Naive B cell (primary cell): ENCODE measurements at regions not wholly inside any gene's neighbourhood (a gene's known extent, or its start where the extent isn't known, plus 50 kb on each side); places are given as distances from the start of the nearest gene placed in this dataset.

Source experiments
- ATAC-seq, 2 donors: fragments of 150-1000 bp; cut with Tn5 transposase; 2 replicates each; pipeline ENCODE4 v1.10.0; 2021; ENCODE audit warnings: low read depth in 2 of 2, mild to moderate bottlenecking in 2 of 2, moderate library complexity in 2 of 2
- DNase-seq: peaks from one replicate; pipeline ENCODE4 v3.0.0; 2022
- H3K27ac Mint-ChIP-seq, 6 donors: one replicate each; pipeline ENCODE4 v1.8.0; 2020 to 2022; ENCODE audit warnings: mild to moderate bottlenecking in 6 of 6, mixed read lengths in 6 of 6, moderate library complexity in 5 of 6, inconsistent platforms in 2 of 6
- H3K27me3 Mint-ChIP-seq, 3 donors: one replicate each; pipeline ENCODE4 v1.8.0; 2021 to 2022; ENCODE audit warnings: mixed read lengths in 3 of 3, mild to moderate bottlenecking in 1 of 3
- H3K36me3 Mint-ChIP-seq, 2 donors: one replicate each; pipeline ENCODE4 v1.8.0; 2020 to 2022; ENCODE audit warnings: mixed read lengths in 2 of 2, inconsistent platforms in 1 of 2, mild to moderate bottlenecking in 1 of 2
- H3K4me1 Mint-ChIP-seq, 3 donors: one replicate each; pipeline ENCODE4 v1.8.0; 2020 to 2022; ENCODE audit warnings: mixed read lengths in 3 of 3, inconsistent platforms in 1 of 3, mild to moderate bottlenecking in 1 of 3, moderate library complexity in 1 of 3
- H3K4me3 Mint-ChIP-seq, 8 donors: one replicate each; pipeline ENCODE4 v1.8.0; 2020 to 2022; ENCODE audit warnings: mild to moderate bottlenecking in 8 of 8, mixed read lengths in 8 of 8, moderate library complexity in 8 of 8, inconsistent platforms in 2 of 8
- H3K9me3 Mint-ChIP-seq, 7 donors: one replicate each; pipeline ENCODE4 v1.8.0; 2020 to 2022; ENCODE audit warnings: mixed read lengths in 7 of 7, mild to moderate bottlenecking in 5 of 7, inconsistent platforms in 2 of 7, moderate library complexity in 1 of 7

- H3K4me3 Mint-ChIP-seq = no peak overlapping the region
- peak overlapping the region in 1 of 6 donors; percentile 18 for H3K27ac Mint-ChIP-seq
- ATAC-seq = peak; percentile 39 to 64
- no peak for DNase-seq
- H3K4me1 Mint-ChIP-seq = no peaks in the 10 kb centered on the region
- H3K9me3 Mint-ChIP-seq = peaks cover 0 to 15% (median 7%) of the 10 kb centered on the region in 7 donors
- H3K27me3 Mint-ChIP-seq = peaks cover 0 to 4% (median 0%) of the 10 kb centered on the region in 3 donors
- H3K36me3 Mint-ChIP-seq = peaks cover 0 to 4% of the 10 kb centered on the region in 2 donors
These were observed 808.5 kb upstream of the CELF2 start for GRCh38 chr10:10209167-10209566.

- no peak for DNase-seq
- peaks cover 0 to 5% (median 0%) of the 10 kb centered on the region in 7 donors for H3K9me3 Mint-ChIP-seq
- no peak for ATAC-seq
- H3K27ac Mint-ChIP-seq = no peak overlapping the region
- H3K36me3 Mint-ChIP-seq = peaks cover 0 to 4% of the 10 kb centered on the region in 2 donors
- no peaks in the 10 kb centered on the region for H3K4me1 Mint-ChIP-seq
- H3K4me3 Mint-ChIP-seq = no peak overlapping the region
- peaks cover 0 to 4% (median 0%) of the 10 kb centered on the region in 3 donors for H3K27me3 Mint-ChIP-seq
These were observed 806.3 kb upstream of the CELF2 start for GRCh38 chr10:10211409-10211808.

GRCh38 chr10:10213237-10213636 lies 804.4 kb upstream of the CELF2 start:
- H3K27me3 Mint-ChIP-seq = no peaks in the 10 kb centered on the region
- peak overlapping the region in 2 of 6 donors; percentile 30 to 63 for H3K27ac Mint-ChIP-seq
- peak overlapping the region in 1 of 8 donors; percentile 26 for H3K4me3 Mint-ChIP-seq
- no peaks in the 10 kb centered on the region for H3K36me3 Mint-ChIP-seq
- peaks cover 0 to 3% (median 0%) of the 10 kb centered on the region in 7 donors for H3K9me3 Mint-ChIP-seq
- DNase-seq = no peak
- H3K4me1 Mint-ChIP-seq = no peaks in the 10 kb centered on the region
- ATAC-seq = peak; percentile 25 to 53

- Mint-ChIP-seq H3K27ac (no peak overlapping the region), H3K9me3 (peaks cover 0 to 6% (median 2%) of the 10 kb centered on the region in 7 donors), H3K4me1 (no peaks in the 10 kb centered on the region), H3K36me3 (no peaks in the 10 kb centered on the region), H3K4me3 (no peak overlapping the region), H3K27me3 (no peaks in the 10 kb centered on the region)
- ATAC-seq (no peak), DNase-seq (no peak)
These were observed 795.3 kb upstream of the CELF2 start for GRCh38 chr10:10222304-10222841.

- Mint-ChIP-seq H3K36me3 (no peaks in the 10 kb centered on the region), H3K27me3 (no peaks in the 10 kb centered on the region), H3K27ac (no peak overlapping the region), H3K9me3 (peaks cover 0 to 6% (median 2%) of the 10 kb centered on the region in 7 donors), H3K4me1 (no peaks in the 10 kb centered on the region), H3K4me3 (no peak overlapping the region)
- DNase-seq (no peak), ATAC-seq (no peak)
These were observed 794.5 kb upstream of the CELF2 start for GRCh38 chr10:10223131-10223530.

GRCh38 chr10:10225136-10225676 lies 792.5 kb upstream of the CELF2 start:
- DNase-seq (no peak), ATAC-seq (no peak)
- Mint-ChIP-seq H3K27me3 (no peaks in the 10 kb centered on the region), H3K27ac (no peak overlapping the region), H3K9me3 (peaks cover 0 to 12% (median 7%) of the 10 kb centered on the region in 7 donors), H3K36me3 (no peaks in the 10 kb centered on the region), H3K4me3 (peak overlapping the region in 1 of 8 donors; percentile 3), H3K4me1 (no peaks in the 10 kb centered on the region)

- Mint-ChIP-seq H3K36me3 (no peaks in the 10 kb centered on the region), H3K4me3 (no peak overlapping the region), H3K27me3 (no peaks in the 10 kb centered on the region), H3K27ac (no peak overlapping the region), H3K4me1 (no peaks in the 10 kb centered on the region), H3K9me3 (peaks cover 0 to 14% (median 5%) of the 10 kb centered on the region in 7 donors)
- ATAC-seq (no peak), DNase-seq (no peak)
These were observed 784.4 kb upstream of the CELF2 start for GRCh38 chr10:10233229-10233628.

GRCh38 chr10:10235003-10235402 lies 782.7 kb upstream of the CELF2 start:
- no peak for ATAC-seq
- Mint-ChIP-seq H3K4me3 (no peak overlapping the region), H3K9me3 (peaks cover 0 to 6% (median 2%) of the 10 kb centered on the region in 7 donors), H3K27me3 (no peaks in the 10 kb centered on the region), H3K36me3 (no peaks in the 10 kb centered on the region), H3K4me1 (no peaks in the 10 kb centered on the region), H3K27ac (no peak overlapping the region)
- no peak for DNase-seq

- no peaks in the 10 kb centered on the region for H3K4me1 Mint-ChIP-seq
- ATAC-seq (no peak), DNase-seq (no peak)
- no peaks in the 10 kb centered on the region for H3K36me3 Mint-ChIP-seq
- H3K4me3 Mint-ChIP-seq = no peak overlapping the region
- H3K27ac Mint-ChIP-seq = no peak overlapping the region
- no peaks in the 10 kb centered on the region for H3K27me3 Mint-ChIP-seq
- H3K9me3 Mint-ChIP-seq = peaks cover 0 to 14% (median 7%) of the 10 kb centered on the region in 7 donors
These were observed 770.1 kb upstream of the CELF2 start for GRCh38 chr10:10247585-10247984.

GRCh38 chr10:10256860-10257259 lies 760.8 kb upstream of the CELF2 start:
- ATAC-seq = no peak

GRCh38 chr10:10259013-10259412 lies 758.7 kb upstream of the CELF2 start:
- DNase-seq (no peak), ATAC-seq (no peak)
- Mint-ChIP-seq H3K4me3 (no peak overlapping the region), H3K9me3 (peaks cover 5 to 32% (median 15%) of the 10 kb centered on the region in 7 donors), H3K36me3 (no peaks in the 10 kb centered on the region), H3K27ac (no peak overlapping the region), H3K4me1 (no peaks in the 10 kb centered on the region), H3K27me3 (no peaks in the 10 kb centered on the region)

More at GRCh38 chr10:10256860-10257259, 760.8 kb upstream of the CELF2 start:
- Mint-ChIP-seq H3K4me1 (no peaks in the 10 kb centered on the region), H3K4me3 (no peak overlapping the region), H3K27ac (no peak overlapping the region), H3K9me3 (peaks cover 5 to 32% (median 13%) of the 10 kb centered on the region in 7 donors), H3K27me3 (no peaks in the 10 kb centered on the region), H3K36me3 (no peaks in the 10 kb centered on the region)
- no peak for DNase-seq

- no peaks in the 10 kb centered on the region for H3K36me3 Mint-ChIP-seq
- peaks cover 0 to 3% (median 0%) of the 10 kb centered on the region in 3 donors for H3K27me3 Mint-ChIP-seq
- no peak for ATAC-seq
- no peak overlapping the region for H3K4me3 Mint-ChIP-seq
- DNase-seq = no peak
- peaks cover 0 to 3% (median 0%) of the 10 kb centered on the region in 7 donors for H3K9me3 Mint-ChIP-seq
- no peaks in the 10 kb centered on the region for H3K4me1 Mint-ChIP-seq
- peak overlapping the region in 1 of 6 donors; percentile 48 for H3K27ac Mint-ChIP-seq
These were observed 747.3 kb upstream of the CELF2 start for GRCh38 chr10:10270126-10271050.

- H3K4me1 Mint-ChIP-seq = no peaks in the 10 kb centered on the region
- DNase-seq (no peak), ATAC-seq (no peak)
- H3K4me3 Mint-ChIP-seq = no peak overlapping the region
- H3K27ac Mint-ChIP-seq = no peak overlapping the region
- peaks cover 0 to 3% (median 0%) of the 10 kb centered on the region in 7 donors for H3K9me3 Mint-ChIP-seq
- H3K36me3 Mint-ChIP-seq = no peaks in the 10 kb centered on the region
- H3K27me3 Mint-ChIP-seq = peaks cover 0 to 3% (median 0%) of the 10 kb centered on the region in 3 donors
These were observed 746.0 kb upstream of the CELF2 start for GRCh38 chr10:10271639-10272192.
